ENCODE measurements at regions not wholly inside any gene's neighbourhood (a gene's known extent, or its start where the extent isn't known, plus 50 kb on each side); places are given as distances from the start of the nearest gene placed in this dataset.
"Not testable (repeated sequence)": the region's sequence is repeated elsewhere in the genome, so short reads cannot be mapped to it uniquely, and the experiment has no call there.

DNA sequence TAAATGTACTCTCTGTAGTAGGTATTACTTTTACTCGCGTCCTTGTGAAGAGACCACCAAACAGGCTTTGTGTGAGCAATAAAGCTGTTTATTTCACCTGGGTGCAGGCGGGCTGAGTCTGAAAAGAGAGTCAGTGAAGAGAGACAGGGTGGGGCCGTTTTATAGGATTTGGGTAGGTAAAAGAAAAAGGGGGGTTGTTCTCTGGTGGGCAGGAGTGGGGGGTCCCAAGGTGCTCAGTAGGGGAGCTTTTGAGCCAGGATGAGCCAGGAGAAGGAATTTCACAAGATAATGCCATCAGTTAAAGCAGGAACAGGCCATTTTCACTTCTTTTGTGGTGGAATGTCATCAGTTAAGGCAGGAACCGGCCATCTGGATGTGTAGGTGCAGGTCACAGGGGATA lies 918.7 kb upstream of the CRIM1 start:
- H3K4me3 ChIP-seq (ENCODE audit: low read depth in 2 of 2, low read length in 1 of 2); H3K79me2 ChIP-seq (ENCODE audit: insufficient read depth); H3K27ac ChIP-seq (ENCODE audit: low read depth in 2 of 2, low read length in 1 of 2); H3K9ac ChIP-seq; H3K9me3 ChIP-seq; H2AFZ ChIP-seq (ENCODE audit: low read depth); H3K9me2 ChIP-seq; POLR2A ChIA-PET; H3K27me3 ChIP-seq (ENCODE audit: insufficient read depth); H4K20me1 ChIP-seq (ENCODE audit: insufficient read depth); H3K4me1 ChIP-seq (ENCODE audit: control insufficient read depth in 1 of 2, insufficient read depth in 2 of 2, low read depth in 1 of 2, low read length in 1 of 2); H3F3A ChIP-seq (replicated peaks; ENCODE audit: insufficient read depth); H3K4me2 ChIP-seq; H3K36me3 ChIP-seq (replicated peaks in 1 of 2; ENCODE audit: control insufficient read depth in 1 of 2, insufficient read depth in 2 of 2, low read length in 1 of 2); DNase-seq: not testable (repeated sequence)
- CTCF ChIA-PET, result interaction anchor here (1.3 kb wide), 1 partner anchor 22 kb away, joined by 4 read pairs; no protein-coding TSS in a partner anchor
- 21% methylated on average over 5 of the region's 5 CpGs for WGBS (ENCODE audit: low lambda C conversion rate)

- DNase-seq, result peak; percentile 19
- ChIA-PET CTCF (interaction anchor here (0.7 to 1.9 kb wide), 11 partner anchors 10 to 1757 kb away, joined by 3 to 15 read pairs (median 5); no protein-coding TSS in a partner anchor), POLR2A (no interaction called here)
- H3K27me3 ChIP-seq (ENCODE audit: insufficient read depth), result no peaks in the 10 kb centered on the region
- no peak for TF ChIP-seq NRF1 (IDR thresholded peaks at IDR 0.05; ENCODE audit: low read depth, low read length)
- peak; percentile 77 for TF ChIP-seq CTCF (IDR thresholded peaks at IDR 0.05)
- peak; percentile 44 for TF ChIP-seq RAD21 (IDR thresholded peaks at IDR 0.05; ENCODE audit: low read length)
- peak; percentile 31 for TF ChIP-seq SMC3 (IDR thresholded peaks at IDR 0.05; ENCODE audit: low read depth, low read length)
- TF ChIP-seq MXI1 (IDR thresholded peaks at IDR 0.05; ENCODE audit: low read depth, low read length), result no peak
- H3K27ac ChIP-seq (ENCODE audit: low read depth in 2 of 2, low read length in 1 of 2), result no peak overlapping the region
- no peak overlapping the region for H3K9ac ChIP-seq
- H3K79me2 ChIP-seq (ENCODE audit: insufficient read depth), result no peaks in the 10 kb centered on the region
- no peaks in the 10 kb centered on the region for H3K36me3 ChIP-seq (replicated peaks in 1 of 2; ENCODE audit: control insufficient read depth in 1 of 2, insufficient read depth in 2 of 2, low read length in 1 of 2)
- H3K9me3 ChIP-seq, result no peaks in the 10 kb centered on the region
- H3K4me1 ChIP-seq (ENCODE audit: control insufficient read depth in 1 of 2, insufficient read depth in 2 of 2, low read depth in 1 of 2, low read length in 1 of 2), result no peaks in the 10 kb centered on the region
- no peaks in the 10 kb centered on the region for H3F3A ChIP-seq (replicated peaks; ENCODE audit: insufficient read depth)
- H3K4me2 ChIP-seq, result no peak overlapping the region
- no peaks in the 10 kb centered on the region for H3K9me2 ChIP-seq
- H2AFZ ChIP-seq (ENCODE audit: low read depth), result no peak overlapping the region
- H4K20me1 ChIP-seq (ENCODE audit: insufficient read depth), result no peaks in the 10 kb centered on the region
- H3K4me3 ChIP-seq (ENCODE audit: low read depth in 2 of 2, low read length in 1 of 2), result peak overlapping the region in 1 of 2 experiments; percentile 18; a peak in 1 of 4 replicates
- WGBS (ENCODE audit: low lambda C conversion rate), result 9% methylated on average over 1 of the region's 1 CpG
Observed at GRCh38 chr2:35428548-35428947, 927.0 kb upstream of the CRIM1 start.

DNA sequence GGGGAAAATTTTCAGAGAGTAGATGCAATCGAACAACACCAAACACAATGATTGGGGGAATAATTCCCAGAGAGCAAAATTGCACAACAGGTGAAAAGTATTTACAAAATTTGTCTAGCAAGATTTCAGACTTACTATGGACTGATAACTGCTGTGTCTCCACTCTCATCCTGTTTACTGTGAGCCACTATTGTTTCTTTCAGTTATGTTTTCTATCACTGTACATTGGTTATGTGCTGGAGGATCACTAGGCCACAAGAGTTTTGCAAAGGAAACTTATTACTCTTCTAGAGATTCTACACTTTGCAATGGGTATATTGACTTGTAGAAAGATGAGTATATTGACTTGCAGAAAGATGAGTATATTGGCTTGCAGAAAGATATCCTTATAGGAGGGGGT lies 934.1 kb upstream of the CRIM1 start:
- Histone ChIP-seq H2AFZ (ENCODE audit: low read depth) (no peak overlapping the region), H3K9me2 (no peaks in the 10 kb centered on the region), H3K79me2 (ENCODE audit: insufficient read depth) (no peaks in the 10 kb centered on the region), H3K9me3 (no peaks in the 10 kb centered on the region), H3K4me1 (ENCODE audit: control insufficient read depth in 1 of 2, insufficient read depth in 2 of 2, low read depth in 1 of 2, low read length in 1 of 2) (no peaks in the 10 kb centered on the region), H3K27ac (ENCODE audit: low read depth in 2 of 2, low read length in 1 of 2) (no peak overlapping the region), H4K20me1 (ENCODE audit: insufficient read depth) (no peaks in the 10 kb centered on the region), H3K4me2 (no peak overlapping the region), H3K9ac (no peak overlapping the region), H3F3A (replicated peaks; ENCODE audit: insufficient read depth) (no peaks in the 10 kb centered on the region), H3K4me3 (ENCODE audit: low read depth in 2 of 2, low read length in 1 of 2) (no peak overlapping the region), H3K36me3 (replicated peaks in 1 of 2; ENCODE audit: control insufficient read depth in 1 of 2, insufficient read depth in 2 of 2, low read length in 1 of 2) (no peaks in the 10 kb centered on the region), H3K27me3 (ENCODE audit: insufficient read depth) (no peaks in the 10 kb centered on the region)
- TF ChIP-seq EZH2phosphoT487 (IDR thresholded peaks at IDR 0.05; ENCODE audit: borderline replicate concordance, low read depth) (no peak), FOSL2 (IDR thresholded peaks at IDR 0.05; ENCODE audit: borderline replicate concordance, low read depth) (no peak)
- 3% methylated on average over 1 of the region's 1 CpG for WGBS (ENCODE audit: low lambda C conversion rate)
- ChIA-PET POLR2A (no interaction called here), CTCF (interaction anchor here (2.2 to 6.5 kb wide), 2 partner anchors 11 to 1747 kb away, joined by 6 to 41 read pairs; no protein-coding TSS in a partner anchor)
- no peak for DNase-seq

Data from SK-N-SH (cell line).